Superior temporal gyrus (tissue), 1 donor: ENCODE measurements at regions not wholly inside any gene's neighbourhood (a gene's known extent, or its start where the extent isn't known, plus 50 kb on each side); places are given as distances from the start of the nearest gene placed in this dataset.

Experiments used
- DNase-seq: peaks from one replicate; pipeline ENCODE4 v3.0.0-alpha.2; 2016; ENCODE audit errors: extremely low spot score

- DNase-seq: no peak
These were observed 109.7 kb upstream of the SDK2 start for GRCh38 chr17:73753751-73754496.

GRCh38 chr17:73754886-73755400 is 110.7 kb upstream of the SDK2 start:
- DNase-seq: no peak

GRCh38 chr17:73757420-73757819 is 113.2 kb upstream of the SDK2 start:
- no peak for DNase-seq

- no peak for DNase-seq
These were observed 114.0 kb upstream of the SDK2 start for GRCh38 chr17:73758245-73758644.

GRCh38 chr17:73759324-73759723 is 115.1 kb upstream of the SDK2 start:
- no peak for DNase-seq

GRCh38 chr17:73759734-73760438 is 115.6 kb upstream of the SDK2 start:
- no peak for DNase-seq

- DNase-seq: no peak
These were observed 116.2 kb upstream of the SDK2 start for GRCh38 chr17:73760439-73760758.

GRCh38 chr17:73765824-73766563 is 121.7 kb upstream of the SDK2 start:
- DNase-seq: no peak

- DNase-seq: no peak
These were observed 123.5 kb upstream of the SDK2 start for GRCh38 chr17:73767696-73768095.

GRCh38 chr17:73768691-73769090 is 124.4 kb upstream of the SDK2 start:
- no peak for DNase-seq

- DNase-seq: no peak
These were observed 125.2 kb upstream of the SDK2 start for GRCh38 chr17:73769479-73769878.

- DNase-seq: peak; percentile 90
These were observed 126.0 kb upstream of the SDK2 start for GRCh38 chr17:73770115-73770848.

- peak; percentile 27 for DNase-seq
These were observed 126.6 kb upstream of the SDK2 start for GRCh38 chr17:73770849-73771229.

GRCh38 chr17:73772107-73772705 is 128.0 kb upstream of the SDK2 start:
- no peak for DNase-seq

- no peak for DNase-seq
These were observed 129.5 kb upstream of the SDK2 start for GRCh38 chr17:73773702-73774101.

- no peak for DNase-seq
These were observed 130.6 kb upstream of the SDK2 start for GRCh38 chr17:73774852-73775251.

GRCh38 chr17:73776351-73777130 is 132.3 kb upstream of the SDK2 start:
- no peak for DNase-seq

- DNase-seq: no peak
These were observed 132.8 kb upstream of the SDK2 start for GRCh38 chr17:73777131-73777449.

- DNase-seq: no peak
These were observed 138.0 kb upstream of the SDK2 start for GRCh38 chr17:73782231-73782630.

- DNase-seq: no peak
These were observed 138.6 kb upstream of the SDK2 start for GRCh38 chr17:73782641-73783381.
